ENCODE measurements at regions not wholly inside any gene's neighbourhood (a gene's known extent, or its start where the extent isn't known, plus 50 kb on each side); places are given as distances from the start of the nearest gene placed in this dataset.

GRCh38 chr21:18986197-18986596 is 582.6 kb upstream of the TMPRSS15 start:
- Histone ChIP-seq H3K27ac (no peak overlapping the region), H3K4me3 (no peak overlapping the region), H3K4me1 (ENCODE audit: insufficient read depth) (no peaks in the 10 kb centered on the region), H3K9me3 (ENCODE audit: low read depth) (no peaks in the 10 kb centered on the region), H3K4me2 (ENCODE audit: unreplicated experiment) (no peak overlapping the region), H3K9me2 (ENCODE audit: insufficient read depth) (no peaks in the 10 kb centered on the region), H4K20me1 (ENCODE audit: insufficient read depth) (no peaks in the 10 kb centered on the region), H3K27me3 (replicated peaks; ENCODE audit: insufficient read depth) (no peaks in the 10 kb centered on the region), H2AFZ (no peak overlapping the region), H3F3A (ENCODE audit: insufficient read depth) (no peaks in the 10 kb centered on the region), H3K9ac (no peak overlapping the region), H3K36me3 (ENCODE audit: low read depth) (no peaks in the 10 kb centered on the region), H3K79me2 (ENCODE audit: insufficient read depth) (no peaks in the 10 kb centered on the region)
- TF ChIP-seq EZH2 (IDR thresholded peaks at IDR 0.05; ENCODE audit: insufficient read depth, poor library complexity, severe bottlenecking) (no peak), EZH2phosphoT487 (IDR thresholded peaks at IDR 0.05; ENCODE audit: insufficient read depth, low read depth) (no peak)
- DNase-seq: no peak
- in situ Hi-C loops (cut with MboI): no loop called here
- 10 to 14% methylated on average over 4 of the region's 4 CpGs for WGBS, 2 experiments (ENCODE audit: low coverage in 1 of 2, low lambda C conversion rate in 2 of 2, missing lambda C conversion rate in 2 of 2)

- no peaks in the 10 kb centered on the region for H3K79me2 ChIP-seq (ENCODE audit: insufficient read depth)
- H3K4me1 ChIP-seq (ENCODE audit: insufficient read depth): no peaks in the 10 kb centered on the region
- no peak overlapping the region for H3K9ac ChIP-seq
- H2AFZ ChIP-seq: no peak overlapping the region
- no peak for DNase-seq
- no peaks in the 10 kb centered on the region for H3F3A ChIP-seq (ENCODE audit: insufficient read depth)
- no peaks in the 10 kb centered on the region for H3K9me2 ChIP-seq (ENCODE audit: insufficient read depth)
- in situ Hi-C loops (cut with MboI): no loop called here
- H3K27me3 ChIP-seq (replicated peaks; ENCODE audit: insufficient read depth): no peaks in the 10 kb centered on the region
- no peaks in the 10 kb centered on the region for H3K9me3 ChIP-seq (ENCODE audit: low read depth)
- H3K27ac ChIP-seq: no peak overlapping the region
- H3K4me2 ChIP-seq (ENCODE audit: unreplicated experiment): no peak overlapping the region
- 36 to 46% methylated on average over 11 of the region's 11 CpGs for WGBS, 2 experiments (ENCODE audit: low coverage in 1 of 2, low lambda C conversion rate in 2 of 2, missing lambda C conversion rate in 2 of 2)
- H3K4me3 ChIP-seq: no peak overlapping the region
- H4K20me1 ChIP-seq (ENCODE audit: insufficient read depth): no peaks in the 10 kb centered on the region
- TF ChIP-seq EZH2 (IDR thresholded peaks at IDR 0.05; ENCODE audit: insufficient read depth, poor library complexity, severe bottlenecking) (no peak), EZH2phosphoT487 (IDR thresholded peaks at IDR 0.05; ENCODE audit: insufficient read depth, low read depth) (no peak)
- H3K36me3 ChIP-seq (ENCODE audit: low read depth): no peaks in the 10 kb centered on the region
Measured at GRCh38 chr21:18987520-18988026, 584.0 kb upstream of the TMPRSS15 start.

GRCh38 chr21:18989953-18990495 is 586.4 kb upstream of the TMPRSS15 start:
- Histone ChIP-seq H3F3A (ENCODE audit: insufficient read depth) (no peaks in the 10 kb centered on the region), H3K9me2 (ENCODE audit: insufficient read depth) (no peaks in the 10 kb centered on the region), H4K20me1 (ENCODE audit: insufficient read depth) (no peaks in the 10 kb centered on the region), H2AFZ (no peak overlapping the region), H3K27ac (no peak overlapping the region), H3K4me2 (ENCODE audit: unreplicated experiment) (no peak overlapping the region), H3K4me1 (ENCODE audit: insufficient read depth) (no peaks in the 10 kb centered on the region), H3K9ac (no peak overlapping the region), H3K27me3 (replicated peaks; ENCODE audit: insufficient read depth) (no peaks in the 10 kb centered on the region), H3K4me3 (no peak overlapping the region), H3K36me3 (ENCODE audit: low read depth) (no peaks in the 10 kb centered on the region), H3K79me2 (ENCODE audit: insufficient read depth) (no peaks in the 10 kb centered on the region), H3K9me3 (ENCODE audit: low read depth) (no peaks in the 10 kb centered on the region)
- DNase-seq: no peak
- in situ Hi-C loops (cut with MboI): no loop called here
- TF ChIP-seq EZH2 (IDR thresholded peaks at IDR 0.05; ENCODE audit: insufficient read depth, poor library complexity, severe bottlenecking) (no peak), EZH2phosphoT487 (IDR thresholded peaks at IDR 0.05; ENCODE audit: insufficient read depth, low read depth) (no peak)
- WGBS, 2 experiments (ENCODE audit: low coverage in 1 of 2, low lambda C conversion rate in 2 of 2, missing lambda C conversion rate in 2 of 2): 17 to 21% methylated on average over 7 of the region's 7 CpGs

GRCh38 chr21:18991846-18992245 is 588.3 kb upstream of the TMPRSS15 start:
- H3K4me2 ChIP-seq (ENCODE audit: unreplicated experiment): no peak overlapping the region
- H3K4me1 ChIP-seq (ENCODE audit: insufficient read depth): no peaks in the 10 kb centered on the region
- TF ChIP-seq EZH2phosphoT487 (IDR thresholded peaks at IDR 0.05; ENCODE audit: insufficient read depth, low read depth) (no peak), EZH2 (IDR thresholded peaks at IDR 0.05; ENCODE audit: insufficient read depth, poor library complexity, severe bottlenecking) (no peak)
- H2AFZ ChIP-seq: no peak overlapping the region
- no peaks in the 10 kb centered on the region for H3K9me2 ChIP-seq (ENCODE audit: insufficient read depth)
- no peaks in the 10 kb centered on the region for H3K79me2 ChIP-seq (ENCODE audit: insufficient read depth)
- no peaks in the 10 kb centered on the region for H3K9me3 ChIP-seq (ENCODE audit: low read depth)
- in situ Hi-C loops (cut with MboI): no loop called here
- H3K27me3 ChIP-seq (replicated peaks; ENCODE audit: insufficient read depth): no peaks in the 10 kb centered on the region
- no peak overlapping the region for H3K27ac ChIP-seq
- no peak overlapping the region for H3K4me3 ChIP-seq
- no peaks in the 10 kb centered on the region for H4K20me1 ChIP-seq (ENCODE audit: insufficient read depth)
- no peaks in the 10 kb centered on the region for H3K36me3 ChIP-seq (ENCODE audit: low read depth)
- H3F3A ChIP-seq (ENCODE audit: insufficient read depth): no peaks in the 10 kb centered on the region
- 9 to 15% methylated on average over 1 of the region's 1 CpG for whole genome bisulfite sequencing, 2 experiments (ENCODE audit: low coverage in 1 of 2, low lambda C conversion rate in 2 of 2, missing lambda C conversion rate in 2 of 2)
- DNase-seq: no peak
- no peak overlapping the region for H3K9ac ChIP-seq

- in situ Hi-C loops (cut with MboI): no loop called here
- H3K4me2 ChIP-seq (ENCODE audit: unreplicated experiment): no peak overlapping the region
- no peak overlapping the region for H3K9ac ChIP-seq
- TF ChIP-seq EZH2 (IDR thresholded peaks at IDR 0.05; ENCODE audit: insufficient read depth, poor library complexity, severe bottlenecking) (no peak), EZH2phosphoT487 (IDR thresholded peaks at IDR 0.05; ENCODE audit: insufficient read depth, low read depth) (no peak)
- H3K4me3 ChIP-seq: no peak overlapping the region
- H3K79me2 ChIP-seq (ENCODE audit: insufficient read depth): no peaks in the 10 kb centered on the region
- no peaks in the 10 kb centered on the region for H3K36me3 ChIP-seq (ENCODE audit: low read depth)
- no peaks in the 10 kb centered on the region for H3K27me3 ChIP-seq (replicated peaks; ENCODE audit: insufficient read depth)
- no peaks in the 10 kb centered on the region for H3K9me2 ChIP-seq (ENCODE audit: insufficient read depth)
- H4K20me1 ChIP-seq (ENCODE audit: insufficient read depth): no peaks in the 10 kb centered on the region
- no peaks in the 10 kb centered on the region for H3K4me1 ChIP-seq (ENCODE audit: insufficient read depth)
- H3K9me3 ChIP-seq (ENCODE audit: low read depth): peaks cover 3% of the 10 kb centered on the region
- no peak for DNase-seq
- no peak overlapping the region for H3K27ac ChIP-seq
- 3 to 4% methylated on average over 3 of the region's 3 CpGs for whole genome bisulfite sequencing, 2 experiments (ENCODE audit: low coverage in 1 of 2, low lambda C conversion rate in 2 of 2, missing lambda C conversion rate in 2 of 2)
- no peak overlapping the region for H2AFZ ChIP-seq
- H3F3A ChIP-seq (ENCODE audit: insufficient read depth): no peaks in the 10 kb centered on the region
Measured at GRCh38 chr21:19010251-19010650, 606.7 kb upstream of the TMPRSS15 start.
